Osteoblast (primary cell): ENCODE measurements at regions not wholly inside any gene's neighbourhood (a gene's known extent, or its start where the extent isn't known, plus 50 kb on each side); places are given as distances from the start of the nearest gene placed in this dataset.
A peak's percentile ranks its signal among the peaks of the same experiment; 100 is the strongest.

Experiments
- DNase-seq: peaks from one replicate; pipeline ENCODE4 v3.0.0; 2011; ENCODE audit warnings: low spot score, mixed read lengths; ENCODE audit not compliant: insufficient read length; ENCODE audit errors: missing footprints
- H2AFZ ChIP-seq: 2 replicates; pipeline ENCODE4 v1.6.0; 2011; ENCODE audit warnings: mild to moderate bottlenecking, low read length
- H3K27ac ChIP-seq: 2 replicates; pipeline ENCODE4 v1.5.1; 2011; ENCODE audit warnings: mild to moderate bottlenecking, low read depth, low read length, moderate library complexity
- H3K27me3 ChIP-seq: 2 replicates; pipeline ENCODE4 v1.6.0; 2012; ENCODE audit warnings: mild to moderate bottlenecking, control low read depth, inconsistent platforms, low read length, moderate library complexity; ENCODE audit not compliant: insufficient read depth
- H3K36me3 ChIP-seq: 2 replicates; pipeline ENCODE4 v1.5.1; 2011; ENCODE audit warnings: mild to moderate bottlenecking, low read length, control low read depth, moderate library complexity; ENCODE audit not compliant: insufficient read depth
- H3K4me1 ChIP-seq: 2 replicates; pipeline ENCODE4 v1.5.1; 2011; ENCODE audit warnings: mild to moderate bottlenecking, low read length, control low read depth, moderate library complexity; ENCODE audit not compliant: insufficient read depth
- H3K4me2 ChIP-seq: 2 replicates; pipeline ENCODE4 v1.6.0; 2011; ENCODE audit warnings: mild to moderate bottlenecking, low read length; ENCODE audit not compliant: insufficient read depth
- H3K4me3 ChIP-seq: fragments of 200-600 bp; sonication (generic); 3 replicates; pipeline ENCODE4 v1.5.1; 2012; ENCODE audit warnings: mild to moderate bottlenecking, low read length, inconsistent platforms; ENCODE audit not compliant: insufficient read depth
- H3K79me2 ChIP-seq: 2 replicates; pipeline ENCODE4 v1.6.0; 2012; ENCODE audit warnings: mild to moderate bottlenecking, low read length, control low read depth, inconsistent platforms; ENCODE audit not compliant: insufficient read depth
- H3K9me3 ChIP-seq: 2 replicates; pipeline ENCODE4 v1.5.1; 2011; ENCODE audit warnings: low read depth, low read length, control low read depth
- H4K20me1 ChIP-seq: 2 replicates; pipeline ENCODE4 v1.6.0; 2012; ENCODE audit warnings: mild to moderate bottlenecking, low read length, control low read depth; ENCODE audit not compliant: insufficient read depth
- TF ChIP-seq, protein P1 (sequence below): IDR thresholded peaks from 2 replicates; pipeline ENCODE4 v1.5.1; 2011; ENCODE audit warnings: mild to moderate bottlenecking, low read depth, low read length, moderate library complexity; ENCODE audit errors: extremely low read depth

DNA sequence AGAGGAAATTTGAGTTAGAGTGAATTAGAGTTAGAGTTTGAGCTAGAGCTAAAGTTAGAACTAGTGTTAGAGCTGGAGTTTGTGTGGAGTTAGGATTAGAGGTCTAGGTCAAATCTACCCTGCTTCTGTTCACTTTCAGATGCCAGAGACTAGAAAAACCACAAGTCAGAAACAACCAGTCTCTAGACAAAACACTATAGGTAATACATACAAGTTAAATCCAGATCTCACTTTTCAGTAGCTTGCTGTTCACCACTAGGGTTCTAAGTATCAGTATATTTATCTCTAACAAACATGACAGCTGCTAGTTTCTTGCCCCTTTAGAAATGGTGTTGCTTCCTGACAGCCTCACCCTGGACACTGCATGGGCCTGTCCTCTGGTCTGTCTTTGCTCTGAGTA lies 300.7 kb downstream of the ARAP2 start:
- Histone ChIP-seq H3K27ac (no peak overlapping the region), H3K4me2 (no peak overlapping the region), H4K20me1 (no peaks in the 10 kb centered on the region), H3K79me2 (no peaks in the 10 kb centered on the region), H3K4me3 (no peak overlapping the region), H3K27me3 (no peaks in the 10 kb centered on the region), H2AFZ (no peak overlapping the region), H3K9me3 (no peaks in the 10 kb centered on the region), H3K36me3 (no peaks in the 10 kb centered on the region), H3K4me1 (no peaks in the 10 kb centered on the region)
- DNase-seq = peak; percentile 27
- TF ChIP-seq, protein P1, sequence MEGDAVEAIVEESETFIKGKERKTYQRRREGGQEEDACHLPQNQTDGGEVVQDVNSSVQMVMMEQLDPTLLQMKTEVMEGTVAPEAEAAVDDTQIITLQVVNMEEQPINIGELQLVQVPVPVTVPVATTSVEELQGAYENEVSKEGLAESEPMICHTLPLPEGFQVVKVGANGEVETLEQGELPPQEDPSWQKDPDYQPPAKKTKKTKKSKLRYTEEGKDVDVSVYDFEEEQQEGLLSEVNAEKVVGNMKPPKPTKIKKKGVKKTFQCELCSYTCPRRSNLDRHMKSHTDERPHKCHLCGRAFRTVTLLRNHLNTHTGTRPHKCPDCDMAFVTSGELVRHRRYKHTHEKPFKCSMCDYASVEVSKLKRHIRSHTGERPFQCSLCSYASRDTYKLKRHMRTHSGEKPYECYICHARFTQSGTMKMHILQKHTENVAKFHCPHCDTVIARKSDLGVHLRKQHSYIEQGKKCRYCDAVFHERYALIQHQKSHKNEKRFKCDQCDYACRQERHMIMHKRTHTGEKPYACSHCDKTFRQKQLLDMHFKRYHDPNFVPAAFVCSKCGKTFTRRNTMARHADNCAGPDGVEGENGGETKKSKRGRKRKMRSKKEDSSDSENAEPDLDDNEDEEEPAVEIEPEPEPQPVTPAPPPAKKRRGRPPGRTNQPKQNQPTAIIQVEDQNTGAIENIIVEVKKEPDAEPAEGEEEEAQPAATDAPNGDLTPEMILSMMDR = no peak

DNA sequence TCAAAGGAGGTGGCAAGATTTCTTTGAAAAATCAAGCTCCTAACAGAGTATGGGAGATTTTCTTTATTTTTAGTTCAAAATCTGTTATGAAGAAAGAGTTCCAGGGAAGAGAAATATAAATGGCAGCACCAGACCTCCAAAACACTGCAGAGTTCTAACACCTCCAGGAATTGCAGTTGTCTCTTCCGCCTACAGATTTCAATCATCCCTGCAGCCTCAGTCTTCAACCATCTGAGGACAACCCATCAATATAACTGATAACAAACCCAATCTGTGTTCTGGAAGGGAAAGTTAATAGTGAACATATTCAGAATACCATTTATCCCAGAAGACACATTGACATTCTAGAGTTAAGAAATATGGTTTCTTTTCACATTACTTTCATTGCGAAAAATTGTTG lies 296.1 kb downstream of the ARAP2 start:
- no peak overlapping the region for H3K4me3 ChIP-seq
- H3K36me3 ChIP-seq = no peaks in the 10 kb centered on the region
- H3K27ac ChIP-seq = no peak overlapping the region

GRCh38 chr4:35950442-35950841 lies 293.9 kb downstream of the ARAP2 start:
- Histone ChIP-seq H4K20me1 (no peaks in the 10 kb centered on the region), H3K4me2 (no peak overlapping the region), H3K4me3 (no peak overlapping the region), H3K27me3 (no peaks in the 10 kb centered on the region), H3K4me1 (no peaks in the 10 kb centered on the region), H3K36me3 (no peaks in the 10 kb centered on the region), H3K79me2 (no peaks in the 10 kb centered on the region), H2AFZ (no peak overlapping the region), H3K9me3 (no peaks in the 10 kb centered on the region), H3K27ac (no peak overlapping the region)
- DNase-seq = no peak
- TF ChIP-seq, protein P1 = no peak

More for the DNA sequence above, 296.1 kb downstream of the ARAP2 start:
- DNase-seq = no peak
- TF ChIP-seq, protein P1 = no peak
- H3K4me1 ChIP-seq = no peaks in the 10 kb centered on the region
- no peaks in the 10 kb centered on the region for H3K79me2 ChIP-seq
- H2AFZ ChIP-seq = no peak overlapping the region
- no peaks in the 10 kb centered on the region for H4K20me1 ChIP-seq
- H3K27me3 ChIP-seq = no peaks in the 10 kb centered on the region
- no peak overlapping the region for H3K4me2 ChIP-seq
- H3K9me3 ChIP-seq = no peaks in the 10 kb centered on the region

DNA sequence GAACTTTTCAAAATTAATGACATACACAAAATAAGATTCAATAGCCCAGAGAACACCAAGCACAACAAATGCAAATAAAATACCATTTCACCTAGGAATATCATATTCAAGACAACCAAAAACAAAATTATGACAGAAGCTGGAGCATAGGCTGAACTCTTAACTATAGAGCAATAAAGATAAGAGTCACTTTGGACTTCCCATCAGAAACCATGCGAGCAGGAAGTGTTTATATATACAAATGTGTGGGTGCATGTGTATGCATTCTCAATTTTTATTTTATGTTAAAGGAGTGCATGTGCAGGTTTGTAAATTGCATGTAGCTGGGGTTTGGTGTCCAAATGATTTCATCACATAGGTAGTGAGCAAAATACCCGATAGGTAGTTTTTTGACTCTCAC lies 291.6 kb downstream of the ARAP2 start:
- no peaks in the 10 kb centered on the region for H3K36me3 ChIP-seq
- no peaks in the 10 kb centered on the region for H3K9me3 ChIP-seq
- H2AFZ ChIP-seq = no peak overlapping the region
- H3K4me2 ChIP-seq = no peak overlapping the region
- H3K79me2 ChIP-seq = no peaks in the 10 kb centered on the region
- H3K27me3 ChIP-seq = no peaks in the 10 kb centered on the region
- H4K20me1 ChIP-seq = no peaks in the 10 kb centered on the region
- DNase-seq = no peak
- no peak overlapping the region for H3K4me3 ChIP-seq
- TF ChIP-seq, protein P1 = no peak
- H3K4me1 ChIP-seq = no peaks in the 10 kb centered on the region
- H3K27ac ChIP-seq = no peak overlapping the region
